Peyer's patch (tissue), 4 donors: ENCODE measurements at regions not wholly inside any gene's neighbourhood (a gene's known extent, or its start where the extent isn't known, plus 50 kb on each side); places are given as distances from the start of the nearest gene placed in this dataset.

Experiments
- POLR2A ChIP-seq, 2 donors: fragments of 450-650 bp; IDR thresholded peaks; one replicate each; pipeline ENCODE4 v1.5.1; 2017; ENCODE audit warnings: antibody characterized with exemption in 2 of 2, mild to moderate bottlenecking in 2 of 2, moderate library complexity in 2 of 2
- TF ChIP-seq, protein P1 (sequence below), 6 experiments: fragments of 450-650 bp in 4 of 6; fragments of 200-600 bp in 2 of 6; sonication (generic) in 1 of 6; IDR thresholded peaks; one replicate each; pipeline ENCODE4 v1.5.1; 2017 to 2019; ENCODE audit warnings: antibody characterized with exemption in 6 of 6, mild to moderate bottlenecking in 3 of 6, moderate library complexity in 1 of 6

- TF ChIP-seq, protein P1, sequence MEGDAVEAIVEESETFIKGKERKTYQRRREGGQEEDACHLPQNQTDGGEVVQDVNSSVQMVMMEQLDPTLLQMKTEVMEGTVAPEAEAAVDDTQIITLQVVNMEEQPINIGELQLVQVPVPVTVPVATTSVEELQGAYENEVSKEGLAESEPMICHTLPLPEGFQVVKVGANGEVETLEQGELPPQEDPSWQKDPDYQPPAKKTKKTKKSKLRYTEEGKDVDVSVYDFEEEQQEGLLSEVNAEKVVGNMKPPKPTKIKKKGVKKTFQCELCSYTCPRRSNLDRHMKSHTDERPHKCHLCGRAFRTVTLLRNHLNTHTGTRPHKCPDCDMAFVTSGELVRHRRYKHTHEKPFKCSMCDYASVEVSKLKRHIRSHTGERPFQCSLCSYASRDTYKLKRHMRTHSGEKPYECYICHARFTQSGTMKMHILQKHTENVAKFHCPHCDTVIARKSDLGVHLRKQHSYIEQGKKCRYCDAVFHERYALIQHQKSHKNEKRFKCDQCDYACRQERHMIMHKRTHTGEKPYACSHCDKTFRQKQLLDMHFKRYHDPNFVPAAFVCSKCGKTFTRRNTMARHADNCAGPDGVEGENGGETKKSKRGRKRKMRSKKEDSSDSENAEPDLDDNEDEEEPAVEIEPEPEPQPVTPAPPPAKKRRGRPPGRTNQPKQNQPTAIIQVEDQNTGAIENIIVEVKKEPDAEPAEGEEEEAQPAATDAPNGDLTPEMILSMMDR (IDR thresholded peaks at IDR 0.05): no peak
- TF ChIP-seq POLR2A (IDR thresholded peaks at IDR 0.05): no peak
Measured at GRCh38 chr1:95614197-95614596, 380.2 kb downstream of the RWDD3 start.
